K562 (cell line): ENCODE measurements at regions not wholly inside any gene's neighbourhood (a gene's known extent, or its start where the extent isn't known, plus 50 kb on each side); places are given as distances from the start of the nearest gene placed in this dataset.

Experiments
- ATAC-seq: fragments of 200-7000 bp; cut with Tn5 transposase; 3 replicates; pipeline ENCODE4 v1.9.1; 2020; ENCODE audit warnings: moderate library complexity
- BruUV-seq: library from RNA; stranded (reverse); fragments of 400-500 nt; replicated peaks from 2 replicates; lab custom pipeline; 2021; lab: Mats Ljungman, UMichigan
- CTCF ChIA-PET: fragments of 300-600 bp; formaldehyde crosslinking; extraction: SDS; loops from one replicate; lab custom pipeline; 2021; ENCODE audit warnings: low intra/inter-chr PET ratio; lab: Yijun Ruan, JAX
- POLR2A ChIA-PET: fragments of 300-600, 350-650 bp; sonication (Branson Sonifier 250); formaldehyde crosslinking; extraction: SDS; loops from one replicate; lab custom pipeline; 2021; ENCODE audit warnings: antibody characterized with exemption, inconsistent platforms; lab: Yijun Ruan, JAX
- DNase-seq, 4 experiments: peaks; one replicate each; pipeline versions ENCODE4 v3.0.0 to v3.0.0-alpha.2; 2011 to 2018; ENCODE audit warnings: low spot score in 3 of 4, mixed read lengths in 3 of 4; ENCODE audit errors: extremely low read depth in 1 of 4
- FAIRE-seq: peaks from 2 replicates; lab custom pipeline; 2011; peaks lifted over from hg19 to GRCh38; lab: Jason Lieb, UNC
- H2AFZ ChIP-seq: 2 replicates; pipeline ENCODE4 v1.6.0; 2011; ENCODE audit warnings: low read depth, low read length, control low read depth, inconsistent platforms
- H3K27ac ChIP-seq: fragments of 200-600 bp; 3 replicates; pipeline ENCODE4 v1.8.0; 2011; ENCODE audit warnings: low read depth, mild to moderate bottlenecking, control low read depth, inconsistent platforms, low read length, moderate library complexity, mixed read lengths; ENCODE audit errors: extremely low read depth
- H3K27me3 ChIP-seq, 2 experiments: fragments of 300-600 bp in 1 of 2; 2 replicates in 1 of 2; 3 replicates in 1 of 2; pipeline versions ENCODE4 v1.6.0 to v1.8.0; 2011; ENCODE audit warnings: inconsistent platforms in 2 of 2, low read length in 2 of 2, mild to moderate bottlenecking in 1 of 2, mixed read lengths in 1 of 2, moderate library complexity in 1 of 2; ENCODE audit not compliant: control insufficient read depth in 2 of 2, insufficient read depth in 2 of 2
- H3K36me3 ChIP-seq: fragments of 300-600 bp; 3 replicates; pipeline ENCODE4 v1.8.0; 2011; ENCODE audit warnings: mild to moderate bottlenecking, low read length, inconsistent platforms; ENCODE audit not compliant: control insufficient read depth, insufficient read depth
- H3K4me1 ChIP-seq, 2 experiments: fragments of 200-600 bp in 1 of 2; replicated peaks in 1 of 2; 2 replicates in 1 of 2; 3 replicates in 1 of 2; pipeline versions ENCODE4 v1.5.1 to v1.8.0; 2011; ENCODE audit warnings: inconsistent platforms in 2 of 2, low read length in 2 of 2, mild to moderate bottlenecking in 1 of 2, mixed read lengths in 1 of 2, moderate library complexity in 1 of 2; ENCODE audit not compliant: control insufficient read depth in 2 of 2, insufficient read depth in 2 of 2
- H3K4me2 ChIP-seq: 2 replicates; pipeline ENCODE4 v1.6.1; 2011; ENCODE audit warnings: low read length, control low read depth, inconsistent platforms, mixed read lengths; ENCODE audit not compliant: insufficient read depth
- H3K4me3 ChIP-seq: fragments of 200-600 bp; sonication (generic), shearing (Covaris generic); 2 replicates; pipeline ENCODE4 v1.5.1; 2016; ENCODE audit warnings: control low read depth, inconsistent platforms
- H3K79me2 ChIP-seq: fragments of 200-600 bp; 3 replicates; pipeline ENCODE4 v1.8.0; 2011; ENCODE audit warnings: low read length, inconsistent platforms; ENCODE audit not compliant: control insufficient read depth, insufficient read depth
- H3K9ac ChIP-seq, 2 experiments: 2 replicates each; pipeline versions ENCODE4 v1.6.0 to v1.6.1; 2011; ENCODE audit warnings: low read depth in 2 of 2, low read length in 2 of 2, control low read depth in 1 of 2, inconsistent platforms in 1 of 2, mild to moderate bottlenecking in 1 of 2, mixed read lengths in 1 of 2; ENCODE audit not compliant: insufficient read depth in 1 of 2
- H3K9me1 ChIP-seq: one replicate; pipeline ENCODE4 v1.6.0; 2011; ENCODE audit warnings: inconsistent platforms, mild to moderate bottlenecking, low read length, moderate library complexity; ENCODE audit not compliant: control insufficient read depth, insufficient read depth
- H3K9me3 ChIP-seq: replicated peaks from 2 replicates; pipeline ENCODE4 v1.5.1; 2011; ENCODE audit warnings: low read depth, low read length, inconsistent platforms; ENCODE audit not compliant: control insufficient read depth, insufficient read depth
- H4K20me1 ChIP-seq: replicated peaks from 2 replicates; pipeline ENCODE4 v1.6.1; 2011; ENCODE audit warnings: low read length, inconsistent platforms, mixed read lengths; ENCODE audit not compliant: control insufficient read depth, insufficient read depth
- CGGBP1 ChIP-seq: fragments of 250-450 bp; sonication (Bioruptor Pico); IDR thresholded peaks from 2 replicates; pipeline ENCODE4 v1.9.0; 2021; ENCODE audit warnings: mild to moderate bottlenecking
- COPS2 ChIP-seq: fragments of 450-650 bp; conservative IDR thresholded peaks from 2 replicates; pipeline ENCODE4 v1.6.1; 2016; ENCODE audit warnings: mild to moderate bottlenecking, moderate library complexity
- DEAF1 ChIP-seq: fragments of 450-650 bp; formaldehyde crosslinking; IDR thresholded peaks from 2 replicates; pipeline ENCODE4 v1.4.0; 2020; ENCODE audit warnings: mild to moderate bottlenecking, moderate library complexity
- GABPB1 ChIP-seq: sonication (generic); formaldehyde crosslinking; IDR thresholded peaks from 2 replicates; pipeline ENCODE4 v1.8.0; 2022; ENCODE audit warnings: mild to moderate bottlenecking, missing genetic modification reagents
- HDGF ChIP-seq: fragments of 450-650 bp; IDR thresholded peaks from 2 replicates; pipeline ENCODE4 v1.6.1; 2016
- HNRNPUL1 ChIP-seq: fragments of 200-400 bp; formaldehyde crosslinking; IDR thresholded peaks from 2 replicates; pipeline ENCODE4 v1.6.1; 2017; ENCODE audit warnings: low read length
- IRF1 ChIP-seq: sonication (generic); formaldehyde crosslinking; IDR thresholded peaks from 2 replicates; pipeline ENCODE4 v1.8.0; 2022; ENCODE audit warnings: missing genetic modification reagents, mild to moderate bottlenecking, borderline replicate concordance
- MTA3 ChIP-seq: fragments of 450-650 bp; formaldehyde crosslinking; IDR thresholded peaks from 2 replicates; pipeline ENCODE4 v1.6.1; 2017; ENCODE audit warnings: mild to moderate bottlenecking, borderline replicate concordance
- MYC ChIP-seq, 2 experiments: fragments of 250-450 bp in 1 of 2; sonication (Bioruptor Pico) in 1 of 2; IDR thresholded peaks; 2 replicates each; pipeline versions ENCODE4 v1.5.1 to v1.6.1; 2012 to 2021; ENCODE audit warnings: low read depth in 2 of 2, borderline replicate concordance in 1 of 2, improper control_type of control experiment in 1 of 2, low read length in 1 of 2, mild to moderate bottlenecking in 1 of 2, moderate library complexity in 1 of 2
- NFYB ChIP-seq: IDR thresholded peaks from 2 replicates; pipeline ENCODE4 v1.6.1; 2011; ENCODE audit warnings: mild to moderate bottlenecking, moderate library complexity; ENCODE audit not compliant: insufficient read length; ENCODE audit errors: extremely low read depth
- RFX5 ChIP-seq: IDR thresholded peaks from 2 replicates; pipeline ENCODE4 v1.6.1; 2011; ENCODE audit warnings: low read depth, mild to moderate bottlenecking, improper control_type of control experiment, low read length
- SMAD1 ChIP-seq: fragments of 150-350 bp; IDR thresholded peaks from 2 replicates; pipeline ENCODE4 v1.6.1; 2014; ENCODE audit warnings: low read length, low read depth; ENCODE audit not compliant: partially characterized antibody
- SMAD3 ChIP-seq: fragments of 450-650 bp; formaldehyde crosslinking; conservative IDR thresholded peaks from 2 replicates; pipeline ENCODE4 v1.4.0; 2020; ENCODE audit warnings: mild to moderate bottlenecking
- SREBF2 ChIP-seq: sonication (generic); formaldehyde crosslinking; IDR thresholded peaks from 2 replicates; pipeline ENCODE4 v1.4.0; 2020; ENCODE audit warnings: mild to moderate bottlenecking, missing genetic modification reagents
- TEAD1 ChIP-seq, 2 experiments: fragments of 450-650 bp in 1 of 2; sonication (generic) in 1 of 2; formaldehyde crosslinking; IDR thresholded peaks; 2 replicates each; pipeline versions ENCODE4 v1.4.0 to v1.8.0; 2020 to 2022; ENCODE audit warnings: mild to moderate bottlenecking in 2 of 2, missing genetic modification reagents in 1 of 2
- ZNF146 ChIP-seq: IDR thresholded peaks from one replicate; pipeline ENCODE4 v1.6.1; 2018; ENCODE audit warnings: missing compliant biosample characterization; ENCODE audit not compliant: unreplicated experiment
- ZNF197 ChIP-seq: fragments of 200-800 bp; sonication (Bioruptor generic); IDR thresholded peaks from 2 replicates; pipeline ENCODE4 v1.6.1; 2016; ENCODE audit warnings: low read depth, missing genetic modification characterization, missing compliant biosample characterization
- ZNF263 ChIP-seq: sonication (generic); formaldehyde crosslinking; IDR thresholded peaks from 2 replicates; pipeline ENCODE4 v1.8.0; 2022; ENCODE audit warnings: mild to moderate bottlenecking, missing genetic modification reagents, borderline replicate concordance
- ZNF740 ChIP-seq, 3 experiments: fragments of 200-800 bp in 1 of 3; sonication (Bioruptor generic) in 1 of 3; sonication (generic) in 1 of 3; formaldehyde crosslinking in 1 of 3; IDR thresholded peaks; 2 replicates each; pipeline versions ENCODE4 v1.6.1 to v1.8.0; 2016 to 2022; ENCODE audit warnings: mild to moderate bottlenecking in 2 of 3, missing compliant biosample characterization in 2 of 3, missing genetic modification characterization in 2 of 3, missing genetic modification reagents in 1 of 3
- WGBS: fragments of 100-300 bp; shearing (Covaris generic); methylation state at CpG from one replicate; pipeline ENCODE4 v1.1.6; 2016; ENCODE audit warnings: low coverage, mixed read lengths; ENCODE audit not compliant: insufficient coverage; ENCODE audit errors: missing lambda C conversion rate; 5-methylcytosine and 5-hydroxymethylcytosine counted together
- in situ Hi-C: fragments of 300-500 bp; cut with MboI; formaldehyde crosslinking; loops from 4 replicates; pipeline ENCODE4 v1.15.0; 2018; ENCODE audit warnings: inconsistent platforms, mixed read lengths
- intact Hi-C: fragments of 100-400 bp; cut with micrococcal nuclease; formaldehyde crosslinking; loops from 2 replicates; pipeline ENCODE4 v1.14.2; 2022

GRCh38 chr15:86014016-86014415 is 65.7 kb upstream of the AGBL1 start (continued):
- no peak for TF ChIP-seq ZNF263 (CRISPR knock-in tag)

- H3K36me3 ChIP-seq, result no peaks in the 10 kb centered on the region
- H3K27me3 ChIP-seq, result no peaks in the 10 kb centered on the region
- no peaks in the 10 kb centered on the region for H3K9me1 ChIP-seq
- no peaks in the 10 kb centered on the region for H3K4me1 ChIP-seq
- in situ Hi-C loops, result no loop called here
- no peak overlapping the region for H3K4me3 ChIP-seq
- 0% methylated on average over 3 of the region's 3 CpGs for WGBS
- ChIA-PET POLR2A (no interaction called here), CTCF (no interaction called here)
- 0 out of 2 replicates have a peak, but pooled peaks cover 1% of the 10 kb centered on the region for H3K9me3 ChIP-seq
- no peak overlapping the region for H2AFZ ChIP-seq
- no peaks in the 10 kb centered on the region for H3K79me2 ChIP-seq
- intact Hi-C loops, result no loop called here
- DNase-seq (no peak), FAIRE-seq (no peak), ATAC-seq (no peak)
- no peak overlapping the region for H3K27ac ChIP-seq
- no peak overlapping the region for H3K9ac ChIP-seq
- BruUV-seq, result no TSS peak
- H3K4me2 ChIP-seq, result no peak overlapping the region
- no peaks in the 10 kb centered on the region for H4K20me1 ChIP-seq
- no peak for TF ChIP-seq GABPB1 (CRISPR knock-in tag)
- no peak for TF ChIP-seq CGGBP1 (CRISPR knock-in tag)
- TF ChIP-seq DEAF1, result no peak
- TF ChIP-seq SMAD1, result no peak
- no peak for TF ChIP-seq HNRNPUL1
- TF ChIP-seq MYC (IDR thresholded peaks at IDR 0.05; ENCODE audit: low read depth, low read length), result no peak
- no peak for TF ChIP-seq MYC (CRISPR knock-in tag; IDR thresholded peaks at IDR 0.05; ENCODE audit: borderline replicate concordance, low read depth)
- TF ChIP-seq IRF1, result no peak
- no peak for TF ChIP-seq COPS2
- no peak for TF ChIP-seq TEAD1 (CRISPR knock-in tag; IDR thresholded peaks at IDR 0.05)
- TF ChIP-seq MTA3, result no peak
- no peak for TF ChIP-seq RFX5
- TF ChIP-seq ZNF197, result no peak
- TF ChIP-seq HDGF, result no peak
- no peak for TF ChIP-seq SMAD3 (CRISPR knock-in tag)
- TF ChIP-seq ZNF740 (CRISPR knock-in tag; IDR thresholded peaks at IDR 0.05), result no peak
- no peak for TF ChIP-seq ZNF740 (tag; IDR thresholded peaks at IDR 0.05)
- no peak for TF ChIP-seq SREBF2 (CRISPR knock-in tag)
- no peak for TF ChIP-seq NFYB
- TF ChIP-seq ZNF146, result no peak
Measured at GRCh38 chr15:86016750-86017149, 62.9 kb upstream of the AGBL1 start.
